ENCODE measurements at regions not wholly inside any gene's neighbourhood (a gene's known extent, or its start where the extent isn't known, plus 50 kb on each side); places are given as distances from the start of the nearest gene placed in this dataset.
"Not testable (repeated sequence)": the region's sequence is repeated elsewhere in the genome, so short reads cannot be mapped to it uniquely, and the experiment has no call there.

GRCh38 chr1:221029981-221030649, 150.9 kb downstream of the HLX start:
- DNase-seq = no peak

GRCh38 chr1:221030990-221031389, 151.7 kb downstream of the HLX start:
- DNase-seq = no peak

GRCh38 chr1:221031458-221032203, 152.4 kb downstream of the HLX start:
- DNase-seq = no peak

- no peak for DNase-seq
Observed at GRCh38 chr1:221032204-221032585, 153.0 kb downstream of the HLX start.

- DNase-seq = no peak
Observed at GRCh38 chr1:221032637-221033280, 153.5 kb downstream of the HLX start.

GRCh38 chr1:221035662-221036153, 156.5 kb downstream of the HLX start:
- DNase-seq = no peak

- DNase-seq = no peak
Observed at GRCh38 chr1:221039616-221040015, 160.4 kb downstream of the HLX start.

- no peak for DNase-seq
Observed at GRCh38 chr1:221040101-221040500, 160.9 kb downstream of the HLX start.

- DNase-seq = no peak
Observed at GRCh38 chr1:221040691-221041285, 161.5 kb downstream of the HLX start.

- DNase-seq = no peak
Observed at GRCh38 chr1:221044538-221044937, 165.3 kb downstream of the HLX start.

- no peak for DNase-seq
Observed at GRCh38 chr1:221045151-221045550, 165.9 kb downstream of the HLX start.

- DNase-seq = no peak
Observed at GRCh38 chr1:221045842-221046831, 166.9 kb downstream of the HLX start.

- DNase-seq = not testable (repeated sequence)
Observed at GRCh38 chr1:221051391-221051790, 172.1 kb downstream of the HLX start.

- no peak for DNase-seq
Observed at GRCh38 chr1:221053889-221054288, 174.6 kb downstream of the HLX start.

GRCh38 chr1:221059506-221059905, 180.3 kb downstream of the HLX start:
- no peak for DNase-seq

- DNase-seq = no peak
Observed at GRCh38 chr1:221063651-221064050, 184.4 kb downstream of the HLX start.

GRCh38 chr1:221066351-221067001, 187.2 kb downstream of the HLX start:
- no peak for DNase-seq

- no peak for DNase-seq
Observed at GRCh38 chr1:221067721-221068120, 188.5 kb downstream of the HLX start.

- DNase-seq = no peak
Observed at GRCh38 chr1:221069178-221069903, 190.1 kb downstream of the HLX start.

- no peak for DNase-seq
Observed at GRCh38 chr1:221069986-221070385, 190.7 kb downstream of the HLX start.

- no peak for DNase-seq
Observed at GRCh38 chr1:221071777-221072176, 192.5 kb downstream of the HLX start.

Data from activated CD4-positive, alpha-beta T cell treated with anti-CD3 and anti-CD28 coated beads, Interleukin-2, amount 50 U/mL, for 1 hour (primary cell).